Calu3 (cell line): ENCODE measurements at regions not wholly inside any gene's neighbourhood (a gene's known extent, or its start where the extent isn't known, plus 50 kb on each side); places are given as distances from the start of the nearest gene placed in this dataset.
A peak's percentile ranks its signal among the peaks of the same experiment; 100 is the strongest.

Experiments used
- BruUV-seq: library from RNA; stranded (reverse); fragments of 400-500 nt; replicated peaks from 2 replicates; lab custom pipeline; 2021; lab: Mats Ljungman, UMichigan
- CTCF ChIA-PET: fragments of 300-600 bp; sonication (Branson Sonifier 250); formaldehyde crosslinking; loops from one replicate; lab custom pipeline; 2022; ENCODE audit warnings: antibody characterized with exemption; lab: Charles Lee
- DNase-seq: peaks from one replicate; pipeline ENCODE4 v3.0.0; 2022
- H3K27ac Mint-ChIP-seq: one replicate; pipeline ENCODE4 v1.8.0; 2022; ENCODE audit warnings: mixed read lengths; ENCODE audit not compliant: unreplicated experiment
- H3K27me3 Mint-ChIP-seq: one replicate; pipeline ENCODE4 v1.8.0; 2022; ENCODE audit warnings: mixed read lengths; ENCODE audit not compliant: unreplicated experiment
- H3K36me3 Mint-ChIP-seq: one replicate; pipeline ENCODE4 v1.8.0; 2022; ENCODE audit warnings: mild to moderate bottlenecking, moderate library complexity, mixed read lengths; ENCODE audit not compliant: insufficient read depth, unreplicated experiment
- H3K4me1 Mint-ChIP-seq: one replicate; pipeline ENCODE4 v1.8.0; 2022; ENCODE audit warnings: mild to moderate bottlenecking, low read depth, mixed read lengths; ENCODE audit not compliant: unreplicated experiment
- H3K4me3 Mint-ChIP-seq: one replicate; pipeline ENCODE4 v1.8.0; 2022; ENCODE audit warnings: mild to moderate bottlenecking, low read depth, moderate library complexity, mixed read lengths; ENCODE audit not compliant: unreplicated experiment
- H3K9me3 Mint-ChIP-seq: one replicate; pipeline ENCODE4 v1.8.0; 2022; ENCODE audit warnings: low read depth, mixed read lengths; ENCODE audit not compliant: unreplicated experiment
- CTCF ChIP-seq: fragments of 200-600 bp; IDR thresholded peaks from one replicate; pipeline ENCODE4 v1.8.0; 2022; ENCODE audit warnings: antibody characterized with exemption; ENCODE audit not compliant: unreplicated experiment
- intact Hi-C: fragments of 100-400 bp; cut with micrococcal nuclease; formaldehyde crosslinking; loops from one replicate; pipeline ENCODE4 v1.10.0; 2022; ENCODE audit not compliant: unreplicated experiment

GRCh38 chr22:22748297-22748743 lies 103.9 kb downstream of the GGTLC2 start:
- intact Hi-C loops, result loop anchor here (1.0 kb wide), 1 partner anchor 56 kb away; no protein-coding TSS in a partner anchor
- CTCF ChIA-PET, result no interaction called here
- TF ChIP-seq CTCF, result peak; percentile 42
- no TSS peak for BruUV-seq
- peaks cover 25% of the 10 kb centered on the region for H3K27me3 Mint-ChIP-seq
- H3K4me3 Mint-ChIP-seq, result no peak overlapping the region
- H3K36me3 Mint-ChIP-seq, result no peaks in the 10 kb centered on the region
- peaks cover 6% of the 10 kb centered on the region for H3K4me1 Mint-ChIP-seq
- DNase-seq, result peak; percentile 68
- no peak overlapping the region for H3K27ac Mint-ChIP-seq
- no peaks in the 10 kb centered on the region for H3K9me3 Mint-ChIP-seq

GRCh38 chr22:22748756-22749155 lies 104.3 kb downstream of the GGTLC2 start:
- no peak for DNase-seq
- no peaks in the 10 kb centered on the region for H3K9me3 Mint-ChIP-seq
- no peaks in the 10 kb centered on the region for H3K36me3 Mint-ChIP-seq
- no TSS peak for BruUV-seq
- CTCF ChIA-PET, result no interaction called here
- no peak overlapping the region for H3K4me3 Mint-ChIP-seq
- H3K4me1 Mint-ChIP-seq, result peaks cover 10% of the 10 kb centered on the region
- intact Hi-C loops, result loop anchor here (1.0 kb wide), 1 partner anchor 56 kb away; no protein-coding TSS in a partner anchor
- no peak overlapping the region for H3K27ac Mint-ChIP-seq
- TF ChIP-seq CTCF, result no peak
- H3K27me3 Mint-ChIP-seq, result peaks cover 21% of the 10 kb centered on the region

GRCh38 chr22:22749167-22749758 lies 104.8 kb downstream of the GGTLC2 start:
- peaks cover 15% of the 10 kb centered on the region for H3K4me1 Mint-ChIP-seq
- no peak for DNase-seq
- H3K27ac Mint-ChIP-seq, result no peak overlapping the region
- H3K36me3 Mint-ChIP-seq, result no peaks in the 10 kb centered on the region
- CTCF ChIA-PET, result no interaction called here
- intact Hi-C loops, result no loop called here
- H3K4me3 Mint-ChIP-seq, result no peak overlapping the region
- no TSS peak for BruUV-seq
- peaks cover 16% of the 10 kb centered on the region for H3K27me3 Mint-ChIP-seq
- no peaks in the 10 kb centered on the region for H3K9me3 Mint-ChIP-seq
- no peak for TF ChIP-seq CTCF

GRCh38 chr22:22750335-22751042 lies 106.1 kb downstream of the GGTLC2 start:
- H3K27me3 Mint-ChIP-seq, result peaks cover 13% of the 10 kb centered on the region
- no peak overlapping the region for H3K4me3 Mint-ChIP-seq
- H3K4me1 Mint-ChIP-seq, result peaks cover 19% of the 10 kb centered on the region
- DNase-seq, result no peak
- H3K36me3 Mint-ChIP-seq, result no peaks in the 10 kb centered on the region
- H3K9me3 Mint-ChIP-seq, result no peaks in the 10 kb centered on the region
- H3K27ac Mint-ChIP-seq, result no peak overlapping the region
- no peak for TF ChIP-seq CTCF
- no TSS peak for BruUV-seq
- intact Hi-C loops, result no loop called here
- CTCF ChIA-PET, result interaction anchor here (1.4 kb wide), 1 partner anchor 48 kb away, joined by 4 read pairs; no protein-coding TSS in a partner anchor
